ENCODE measurements at regions not wholly inside any gene's neighbourhood (a gene's known extent, or its start where the extent isn't known, plus 50 kb on each side); places are given as distances from the start of the nearest gene placed in this dataset.

DNA sequence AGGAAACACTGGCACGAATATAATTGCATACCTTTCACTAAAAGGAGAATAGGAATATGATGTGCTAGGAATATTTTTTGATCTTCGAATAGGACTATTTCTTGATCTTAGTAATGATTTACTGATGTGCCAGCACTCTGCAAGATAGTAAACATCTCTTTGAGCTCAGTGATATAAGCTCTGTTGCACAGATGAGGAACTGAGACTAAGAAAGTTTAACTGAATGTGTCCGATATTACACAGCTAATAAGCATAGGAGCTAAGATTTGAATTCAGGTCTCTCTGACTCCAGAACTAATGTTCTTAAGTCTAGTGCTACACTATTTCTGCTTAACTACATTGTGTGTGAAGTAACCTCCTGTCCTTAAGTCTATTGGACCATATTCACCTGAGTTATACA is 98.4 kb upstream of the PTPRZ1 start:
- no peak for DNase-seq (ENCODE audit: low read depth)

DNA sequence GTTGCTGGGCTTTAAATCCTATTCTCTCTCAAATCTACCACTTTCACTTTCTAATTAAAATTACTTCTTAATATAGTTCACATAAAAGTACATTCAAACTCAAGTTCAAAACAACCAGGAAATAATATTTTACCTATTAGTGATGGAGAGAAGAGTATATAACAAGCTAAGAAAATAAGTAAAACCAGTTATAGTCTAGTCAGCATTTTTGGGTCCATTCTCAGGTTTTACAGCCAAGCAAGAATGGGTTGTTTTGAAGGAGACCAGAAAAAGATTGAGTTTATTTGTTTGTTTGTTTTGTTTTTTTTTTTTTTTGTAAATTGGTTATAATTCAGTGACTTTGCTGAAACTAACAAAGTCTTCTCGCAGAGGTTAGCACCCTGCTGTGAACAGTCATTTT is 106.3 kb upstream of the PTPRZ1 start:
- TF ChIP-seq, protein P1, sequence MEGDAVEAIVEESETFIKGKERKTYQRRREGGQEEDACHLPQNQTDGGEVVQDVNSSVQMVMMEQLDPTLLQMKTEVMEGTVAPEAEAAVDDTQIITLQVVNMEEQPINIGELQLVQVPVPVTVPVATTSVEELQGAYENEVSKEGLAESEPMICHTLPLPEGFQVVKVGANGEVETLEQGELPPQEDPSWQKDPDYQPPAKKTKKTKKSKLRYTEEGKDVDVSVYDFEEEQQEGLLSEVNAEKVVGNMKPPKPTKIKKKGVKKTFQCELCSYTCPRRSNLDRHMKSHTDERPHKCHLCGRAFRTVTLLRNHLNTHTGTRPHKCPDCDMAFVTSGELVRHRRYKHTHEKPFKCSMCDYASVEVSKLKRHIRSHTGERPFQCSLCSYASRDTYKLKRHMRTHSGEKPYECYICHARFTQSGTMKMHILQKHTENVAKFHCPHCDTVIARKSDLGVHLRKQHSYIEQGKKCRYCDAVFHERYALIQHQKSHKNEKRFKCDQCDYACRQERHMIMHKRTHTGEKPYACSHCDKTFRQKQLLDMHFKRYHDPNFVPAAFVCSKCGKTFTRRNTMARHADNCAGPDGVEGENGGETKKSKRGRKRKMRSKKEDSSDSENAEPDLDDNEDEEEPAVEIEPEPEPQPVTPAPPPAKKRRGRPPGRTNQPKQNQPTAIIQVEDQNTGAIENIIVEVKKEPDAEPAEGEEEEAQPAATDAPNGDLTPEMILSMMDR (IDR thresholded peaks at IDR 0.05; ENCODE audit: control insufficient read depth, insufficient read depth, low read depth, low read length, missing control alignments), result no peak
- no peak overlapping the region for H3K4me3 ChIP-seq (ENCODE audit: control insufficient read depth, low read depth, low read length)
- DNase-seq (ENCODE audit: low read depth), result no peak

More for the DNA sequence above, 98.4 kb upstream of the PTPRZ1 start:
- no peak overlapping the region for H3K4me3 ChIP-seq (ENCODE audit: control insufficient read depth, low read depth, low read length)
- TF ChIP-seq, protein P1 (IDR thresholded peaks at IDR 0.05; ENCODE audit: control insufficient read depth, insufficient read depth, low read depth, low read length, missing control alignments), result no peak

DNA sequence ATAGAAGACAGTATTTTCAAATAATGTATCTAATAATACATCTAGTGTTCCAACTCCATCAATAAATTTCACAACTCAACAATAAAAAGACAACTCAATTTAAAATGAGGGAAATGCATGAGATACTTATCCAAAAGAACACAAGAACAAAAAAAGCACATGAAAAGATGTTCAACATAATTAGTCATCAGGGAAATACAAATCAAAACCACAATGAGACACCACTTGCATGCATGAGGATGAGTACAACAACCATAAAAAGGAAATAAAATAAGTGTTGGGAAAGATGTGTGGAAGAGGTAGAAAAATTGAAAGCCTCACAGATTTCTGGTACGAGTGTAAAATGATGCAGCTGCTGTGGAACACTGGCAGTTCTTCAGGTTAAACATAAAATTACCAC is 111.6 kb upstream of the PTPRZ1 start:
- no peak for DNase-seq (ENCODE audit: low read depth)
- no peak overlapping the region for H3K4me3 ChIP-seq (ENCODE audit: control insufficient read depth, low read depth, low read length)
- TF ChIP-seq, protein P1 (IDR thresholded peaks at IDR 0.05; ENCODE audit: control insufficient read depth, insufficient read depth, low read depth, low read length, missing control alignments), result no peak

DNA sequence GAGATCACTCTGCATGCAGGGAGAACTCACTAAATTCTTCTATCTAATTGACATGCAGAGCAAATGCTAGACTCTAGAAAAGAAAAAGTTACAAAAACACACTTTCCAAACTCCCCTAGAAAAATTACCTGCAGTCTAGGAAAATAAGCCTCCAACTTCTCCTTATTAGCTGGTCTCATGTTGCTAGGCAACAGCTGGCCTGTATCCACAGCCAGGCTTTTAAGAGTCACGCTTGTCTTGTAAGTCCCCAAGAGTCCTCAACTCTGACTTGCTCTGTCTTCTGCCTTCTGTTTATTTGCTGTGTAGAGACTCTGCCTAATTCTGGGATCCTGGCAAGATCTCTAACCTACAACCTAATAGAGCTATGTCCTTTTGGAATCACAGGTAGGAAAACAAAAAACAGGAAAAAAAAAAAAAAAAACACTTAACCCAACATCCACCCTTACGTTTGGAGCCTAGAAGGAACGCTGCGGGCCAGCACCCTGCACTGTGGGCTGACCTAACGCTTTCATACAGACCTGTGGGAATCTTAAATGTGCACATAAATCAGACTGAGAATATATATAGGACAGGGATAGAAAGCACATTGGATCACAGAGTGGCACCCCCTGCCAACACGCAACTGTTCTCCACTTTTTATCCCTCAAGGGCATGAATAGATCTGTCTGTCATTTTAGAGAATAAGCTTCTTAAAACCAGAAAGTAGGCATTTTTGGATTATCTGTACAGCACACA is 117.0 kb upstream of the PTPRZ1 start:
- TF ChIP-seq, protein P1 (IDR thresholded peaks at IDR 0.05; ENCODE audit: control insufficient read depth, insufficient read depth, low read depth, low read length, missing control alignments), result no peak
- H3K4me3 ChIP-seq (ENCODE audit: control insufficient read depth, low read depth, low read length), result no peak overlapping the region
- no peak for DNase-seq (ENCODE audit: low read depth)

DNA sequence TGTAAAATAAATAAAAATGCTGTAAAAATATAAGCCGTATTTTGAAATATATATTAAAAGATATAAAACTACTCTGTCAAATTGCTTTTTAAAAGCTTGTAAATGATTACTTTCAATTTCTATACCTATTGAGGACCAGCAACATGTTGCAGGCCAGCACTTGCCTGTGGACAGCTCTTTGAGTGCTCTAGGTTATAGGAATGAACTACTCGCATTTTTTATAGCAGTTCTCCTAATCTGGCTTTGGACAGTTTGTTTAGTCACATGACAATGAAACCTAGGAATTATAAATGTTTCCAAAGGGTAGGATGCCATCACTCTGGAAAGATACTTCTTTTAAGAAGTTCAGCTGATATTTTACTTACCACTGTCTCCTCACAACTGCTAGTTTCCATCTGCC is 117.7 kb upstream of the PTPRZ1 start:
- DNase-seq (ENCODE audit: low read depth), result no peak
- TF ChIP-seq, protein P1 (IDR thresholded peaks at IDR 0.05; ENCODE audit: control insufficient read depth, insufficient read depth, low read depth, low read length, missing control alignments), result no peak
- no peak overlapping the region for H3K4me3 ChIP-seq (ENCODE audit: control insufficient read depth, low read depth, low read length)

DNA sequence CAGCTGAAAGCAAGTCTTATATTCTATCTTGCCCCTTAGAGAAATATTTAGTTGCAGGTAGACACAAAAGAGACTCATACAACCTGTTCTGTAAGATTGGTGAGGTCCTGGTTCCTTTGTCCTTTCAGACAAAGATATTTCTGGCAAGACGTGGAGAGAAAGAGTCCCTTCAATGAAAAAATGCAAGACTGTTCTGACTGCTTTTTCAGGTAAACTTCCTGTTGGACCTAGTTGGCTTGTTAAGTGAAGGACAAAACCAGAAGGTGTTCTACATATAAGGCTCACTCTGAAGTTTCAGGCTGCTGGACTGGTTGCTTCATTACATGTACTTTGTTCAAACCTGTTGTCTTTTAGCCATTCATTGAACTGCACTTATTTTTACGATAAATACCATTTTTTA is 119.0 kb upstream of the PTPRZ1 start:
- TF ChIP-seq, protein P1 (IDR thresholded peaks at IDR 0.05; ENCODE audit: control insufficient read depth, insufficient read depth, low read depth, low read length, missing control alignments), result no peak
- no peak overlapping the region for H3K4me3 ChIP-seq (ENCODE audit: control insufficient read depth, low read depth, low read length)
- no peak for DNase-seq (ENCODE audit: low read depth)

All from AG09309 (cell line).